ENCODE measurements at regions not wholly inside any gene's neighbourhood (a gene's known extent, or its start where the extent isn't known, plus 50 kb on each side); places are given as distances from the start of the nearest gene placed in this dataset.

DNA sequence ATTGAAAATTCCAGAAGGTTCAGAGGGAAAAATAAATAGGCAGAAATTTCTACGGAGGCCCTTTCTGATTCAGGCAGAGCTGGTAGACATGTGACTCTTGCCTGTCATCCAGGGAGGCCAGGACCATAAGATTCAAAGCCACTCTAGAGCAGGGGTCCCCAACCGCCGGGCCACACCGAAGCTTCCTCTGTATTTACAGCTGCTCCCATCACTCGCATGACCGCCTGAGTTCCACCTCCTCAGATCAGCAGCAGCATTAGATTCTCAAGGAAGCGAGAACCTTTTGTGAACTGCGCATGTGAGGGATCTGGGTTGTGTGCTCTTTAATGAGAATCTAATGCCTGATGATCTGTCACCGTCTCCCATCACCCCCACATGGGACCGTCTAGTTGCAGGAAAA lies 72.2 kb downstream of the RWDD4 start:
- no peak for TF ChIP-seq POLR2A (IDR thresholded peaks at IDR 0.05; ENCODE audit: low read length)
- TF ChIP-seq GATA1 (IDR thresholded peaks at IDR 0.05; ENCODE audit: low read depth, low read length) = no peak
